Erythroblast (primary cell): ENCODE measurements at regions not wholly inside any gene's neighbourhood (a gene's known extent, or its start where the extent isn't known, plus 50 kb on each side); places are given as distances from the start of the nearest gene placed in this dataset.

Source experiments
- GATA1 ChIP-seq: IDR thresholded peaks from 2 replicates; pipeline ENCODE4 v1.6.1; 2011; ENCODE audit warnings: low read depth, mild to moderate bottlenecking, control low read depth, low read length, moderate library complexity
- POLR2A ChIP-seq: IDR thresholded peaks from 2 replicates; pipeline ENCODE4 v1.6.1; 2011; ENCODE audit warnings: mild to moderate bottlenecking, low read length

DNA sequence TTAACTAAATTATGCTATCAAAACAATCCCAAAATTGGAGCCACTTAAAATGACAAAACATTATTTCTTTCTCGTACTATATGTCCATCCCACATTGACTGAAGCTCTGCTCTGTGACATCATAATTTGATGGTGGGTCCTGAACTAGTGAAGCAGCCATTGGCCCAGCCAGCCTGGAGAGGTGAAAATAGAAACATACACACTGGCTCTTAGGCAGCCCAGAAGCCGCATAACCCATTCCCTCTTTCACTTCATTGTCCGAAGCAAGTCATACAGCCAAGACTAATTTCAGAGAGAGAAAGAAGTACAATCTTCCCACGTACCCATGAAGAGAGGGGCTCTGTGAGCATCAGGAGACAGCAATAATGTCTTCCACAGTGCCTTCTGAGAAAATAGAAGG is 342.5 kb downstream of the NFIB start:
- TF ChIP-seq POLR2A (no peak), GATA1 (no peak)
